GM19455 (cell line): ENCODE measurements at regions not wholly inside any gene's neighbourhood (a gene's known extent, or its start where the extent isn't known, plus 50 kb on each side); places are given as distances from the start of the nearest gene placed in this dataset.
"Not testable (repeated sequence)": the region's sequence is repeated elsewhere in the genome, so short reads cannot be mapped to it uniquely, and the experiment has no call there.

Experiments used
- ATAC-seq: cut with Tn5 transposase; IDR thresholded peaks from one replicate; pipeline ENCODE4 v1.9.1; 2021; ENCODE audit not compliant: unreplicated experiment

GRCh38 chr7:76735668-76736067 lies 108.6 kb upstream of the POMZP3 start:
- not testable (repeated sequence) for ATAC-seq

- not testable (repeated sequence) for ATAC-seq
Measured at GRCh38 chr7:76728571-76728974, 101.5 kb upstream of the POMZP3 start.

GRCh38 chr7:76723928-76724327 lies 96.8 kb upstream of the POMZP3 start:
- not testable (repeated sequence) for ATAC-seq

GRCh38 chr7:76716551-76716950 lies 89.5 kb upstream of the POMZP3 start:
- not testable (repeated sequence) for ATAC-seq

GRCh38 chr7:76712926-76713325 lies 85.8 kb upstream of the POMZP3 start:
- ATAC-seq, result not testable (repeated sequence)

- not testable (repeated sequence) for ATAC-seq
Measured at GRCh38 chr7:76711648-76712047, 84.6 kb upstream of the POMZP3 start.

GRCh38 chr7:76709703-76710102 lies 82.6 kb upstream of the POMZP3 start:
- ATAC-seq, result not testable (repeated sequence)

- ATAC-seq, result not testable (repeated sequence)
Measured at GRCh38 chr7:76708446-76708845, 81.4 kb upstream of the POMZP3 start.

GRCh38 chr7:76703815-76704214 lies 76.7 kb upstream of the POMZP3 start:
- ATAC-seq, result not testable (repeated sequence)

GRCh38 chr7:76686277-76686676 lies 59.2 kb upstream of the POMZP3 start:
- not testable (repeated sequence) for ATAC-seq

- not testable (repeated sequence) for ATAC-seq
Measured at GRCh38 chr7:76684737-76685136, 57.7 kb upstream of the POMZP3 start.

GRCh38 chr7:76683631-76684030 lies 56.6 kb upstream of the POMZP3 start:
- ATAC-seq, result not testable (repeated sequence)

- ATAC-seq, result not testable (repeated sequence)
Measured at GRCh38 chr7:76681810-76682209, 54.7 kb upstream of the POMZP3 start.

GRCh38 chr7:76679174-76679573 lies 52.1 kb upstream of the POMZP3 start:
- not testable (repeated sequence) for ATAC-seq

- ATAC-seq, result not testable (repeated sequence)
Measured at GRCh38 chr7:76678500-76678899, 51.4 kb upstream of the POMZP3 start.

GRCh38 chr7:76676890-76677289 lies 49.8 kb upstream of the POMZP3 start:
- not testable (repeated sequence) for ATAC-seq
